Retina (tissue), 1 donor: ENCODE measurements at regions not wholly inside any gene's neighbourhood (a gene's known extent, or its start where the extent isn't known, plus 50 kb on each side); places are given as distances from the start of the nearest gene placed in this dataset.

ENCODE experiments used
- DNase-seq: peaks from one replicate; pipeline ENCODE4 v3.0.0-alpha.2; 2016

GRCh38 chr2:5111581-5111980 lies 580.6 kb upstream of the SOX11 start:
- peak; percentile 24 for DNase-seq

GRCh38 chr2:5119046-5119445 lies 573.1 kb upstream of the SOX11 start:
- no peak for DNase-seq

GRCh38 chr2:5121121-5121520 lies 571.1 kb upstream of the SOX11 start:
- DNase-seq = no peak

- peak; percentile 20 for DNase-seq
Observed at GRCh38 chr2:5121642-5122041, 570.5 kb upstream of the SOX11 start.

- no peak for DNase-seq
Observed at GRCh38 chr2:5123582-5124196, 568.5 kb upstream of the SOX11 start.

GRCh38 chr2:5125017-5125730 lies 567.0 kb upstream of the SOX11 start:
- no peak for DNase-seq

GRCh38 chr2:5132281-5132680 lies 559.9 kb upstream of the SOX11 start:
- no peak for DNase-seq

GRCh38 chr2:5140347-5140746 lies 551.8 kb upstream of the SOX11 start:
- DNase-seq = no peak

GRCh38 chr2:5144159-5144558 lies 548.0 kb upstream of the SOX11 start:
- DNase-seq = no peak

- DNase-seq = no peak
Observed at GRCh38 chr2:5145053-5145452, 547.1 kb upstream of the SOX11 start.

GRCh38 chr2:5145801-5146200 lies 546.4 kb upstream of the SOX11 start:
- DNase-seq = peak; percentile 8

- DNase-seq = no peak
Observed at GRCh38 chr2:5148392-5149085, 543.6 kb upstream of the SOX11 start.

GRCh38 chr2:5150871-5151270 lies 541.3 kb upstream of the SOX11 start:
- DNase-seq = no peak

GRCh38 chr2:5164776-5165525 lies 527.2 kb upstream of the SOX11 start:
- no peak for DNase-seq

- DNase-seq = no peak
Observed at GRCh38 chr2:5172923-5173322, 519.3 kb upstream of the SOX11 start.

GRCh38 chr2:5173876-5174535 lies 518.2 kb upstream of the SOX11 start:
- DNase-seq = no peak

- no peak for DNase-seq
Observed at GRCh38 chr2:5175231-5175630, 517.0 kb upstream of the SOX11 start.

- no peak for DNase-seq
Observed at GRCh38 chr2:5176764-5177163, 515.4 kb upstream of the SOX11 start.

GRCh38 chr2:5183031-5183430 lies 509.2 kb upstream of the SOX11 start:
- DNase-seq = no peak

GRCh38 chr2:5187283-5187682 lies 504.9 kb upstream of the SOX11 start:
- DNase-seq = no peak

GRCh38 chr2:5188636-5189035 lies 503.5 kb upstream of the SOX11 start:
- DNase-seq = no peak

- DNase-seq = no peak
Observed at GRCh38 chr2:5190023-5190422, 502.2 kb upstream of the SOX11 start.

- DNase-seq = no peak
Observed at GRCh38 chr2:5195636-5196035, 496.5 kb upstream of the SOX11 start.
